ENCODE measurements at regions not wholly inside any gene's neighbourhood (a gene's known extent, or its start where the extent isn't known, plus 50 kb on each side); places are given as distances from the start of the nearest gene placed in this dataset.

DNA sequence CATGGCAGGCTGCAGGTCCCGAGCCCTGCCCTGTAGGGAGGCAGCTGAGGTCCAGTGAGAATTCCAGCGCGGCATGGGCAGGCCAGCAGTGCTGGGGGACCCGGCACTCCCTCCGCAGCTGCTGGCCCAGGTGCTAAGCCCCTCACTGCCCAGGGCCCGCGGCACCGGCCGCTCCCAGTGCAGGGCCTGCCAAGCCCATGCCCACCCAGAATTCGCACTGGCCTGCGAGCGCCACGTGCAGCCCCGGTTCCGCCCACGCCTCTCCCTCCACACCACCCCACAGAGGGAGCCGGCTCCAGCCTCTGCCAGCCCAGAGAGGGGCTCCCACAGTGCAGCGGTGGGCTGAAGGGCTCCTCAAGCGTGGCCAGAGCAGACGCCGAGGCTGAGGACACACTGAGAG lies 158.5 kb upstream of the ACVR2A start:
- Mint-ChIP-seq H3K36me3 (ENCODE audit: insufficient read depth) (no peaks in the 10 kb centered on the region), H3K27me3 (peaks cover 21% of the 10 kb centered on the region), H3K27ac (no peak overlapping the region), H3K4me1 (ENCODE audit: low read depth) (no peaks in the 10 kb centered on the region), H3K4me3 (ENCODE audit: low read depth) (no peak overlapping the region), H3K9me3 (ENCODE audit: low read depth) (no peaks in the 10 kb centered on the region)
- DNase-seq (ENCODE audit: low spot score, unreplicated experiment), result no peak
- TF ChIP-seq CTCF (IDR thresholded peaks at IDR 0.05; ENCODE audit: unreplicated experiment), result no peak

GRCh38 chr2:147684903-147685302 lies 159.9 kb upstream of the ACVR2A start:
- TF ChIP-seq CTCF (IDR thresholded peaks at IDR 0.05; ENCODE audit: unreplicated experiment), result no peak
- Mint-ChIP-seq H3K4me1 (ENCODE audit: low read depth) (no peaks in the 10 kb centered on the region), H3K27me3 (peaks cover 18% of the 10 kb centered on the region), H3K9me3 (ENCODE audit: low read depth) (no peaks in the 10 kb centered on the region), H3K27ac (no peak overlapping the region), H3K4me3 (ENCODE audit: low read depth) (no peak overlapping the region), H3K36me3 (ENCODE audit: insufficient read depth) (no peaks in the 10 kb centered on the region)
- no peak for DNase-seq (ENCODE audit: low spot score, unreplicated experiment)

GRCh38 chr2:147683380-147683779 lies 161.4 kb upstream of the ACVR2A start:
- H3K9me3 Mint-ChIP-seq (ENCODE audit: low read depth), result no peaks in the 10 kb centered on the region
- no peak for TF ChIP-seq CTCF (IDR thresholded peaks at IDR 0.05; ENCODE audit: unreplicated experiment)
- no peak for DNase-seq (ENCODE audit: low spot score, unreplicated experiment)
- no peaks in the 10 kb centered on the region for H3K36me3 Mint-ChIP-seq (ENCODE audit: insufficient read depth)
- H3K27ac Mint-ChIP-seq, result no peak overlapping the region
- H3K4me1 Mint-ChIP-seq (ENCODE audit: low read depth), result no peaks in the 10 kb centered on the region
- peaks cover 8% of the 10 kb centered on the region for H3K27me3 Mint-ChIP-seq
- H3K4me3 Mint-ChIP-seq (ENCODE audit: low read depth), result no peak overlapping the region

DNA sequence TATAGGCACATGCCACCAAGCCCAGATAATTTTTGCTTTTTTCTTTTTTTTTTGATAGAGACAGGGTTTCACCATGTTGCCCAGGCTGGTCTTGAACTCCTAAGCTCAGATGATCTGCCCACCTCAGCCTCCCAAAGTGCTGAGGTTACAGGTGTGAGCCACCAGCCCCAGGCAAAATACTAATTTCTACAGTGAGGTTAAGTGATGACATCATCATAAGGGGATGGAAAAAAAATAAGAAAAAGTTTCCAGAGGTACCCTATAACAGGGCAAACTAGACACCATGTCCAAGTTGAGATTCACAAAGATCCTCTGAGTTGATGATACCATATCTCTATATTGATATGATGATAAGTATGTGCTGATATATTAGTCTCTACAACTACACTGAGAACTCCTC lies 163.7 kb upstream of the ACVR2A start:
- peaks cover 8% of the 10 kb centered on the region for H3K27me3 Mint-ChIP-seq
- TF ChIP-seq CTCF (IDR thresholded peaks at IDR 0.05; ENCODE audit: unreplicated experiment), result no peak
- H3K4me1 Mint-ChIP-seq (ENCODE audit: low read depth), result no peaks in the 10 kb centered on the region
- H3K36me3 Mint-ChIP-seq (ENCODE audit: insufficient read depth), result no peaks in the 10 kb centered on the region
- DNase-seq (ENCODE audit: low spot score, unreplicated experiment), result no peak
- H3K27ac Mint-ChIP-seq, result no peak overlapping the region
- H3K9me3 Mint-ChIP-seq (ENCODE audit: low read depth), result no peaks in the 10 kb centered on the region
- H3K4me3 Mint-ChIP-seq (ENCODE audit: low read depth), result no peak overlapping the region

GRCh38 chr2:147679955-147680531 lies 164.8 kb upstream of the ACVR2A start:
- DNase-seq (ENCODE audit: low spot score, unreplicated experiment), result no peak
- peaks cover 8% of the 10 kb centered on the region for H3K27me3 Mint-ChIP-seq
- no peaks in the 10 kb centered on the region for H3K36me3 Mint-ChIP-seq (ENCODE audit: insufficient read depth)
- H3K9me3 Mint-ChIP-seq (ENCODE audit: low read depth), result no peaks in the 10 kb centered on the region
- H3K27ac Mint-ChIP-seq, result no peak overlapping the region
- no peak for TF ChIP-seq CTCF (IDR thresholded peaks at IDR 0.05; ENCODE audit: unreplicated experiment)
- H3K4me1 Mint-ChIP-seq (ENCODE audit: low read depth), result no peaks in the 10 kb centered on the region
- H3K4me3 Mint-ChIP-seq (ENCODE audit: low read depth), result no peak overlapping the region

All from progenitor cell of endocrine pancreas (in vitro differentiated cells).